Left renal cortex interstitium (tissue), 4 donors: ENCODE measurements at regions not wholly inside any gene's neighbourhood (a gene's known extent, or its start where the extent isn't known, plus 50 kb on each side); places are given as distances from the start of the nearest gene placed in this dataset.
A peak's percentile ranks its signal among the peaks of the same experiment; 100 is the strongest.
"Not testable (repeated sequence)": the region's sequence is repeated elsewhere in the genome, so short reads cannot be mapped to it uniquely, and the experiment has no call there.

Experiments
- DNase-seq, 4 donors: peaks; one replicate each; pipeline ENCODE4 v3.0.0-alpha.2; 2013; ENCODE audit warnings: low read depth in 4 of 4, low spot score in 2 of 4, missing footprints in 1 of 4

- DNase-seq, result no peak
Measured at GRCh38 chr14:84252706-84253105, 1277.2 kb upstream of the FLRT2 start.

GRCh38 chr14:84253326-84253725 is 1276.6 kb upstream of the FLRT2 start:
- DNase-seq, result no peak

- DNase-seq, result peak in 1 of 4 donors; percentile 28
Measured at GRCh38 chr14:84254290-84254689, 1275.7 kb upstream of the FLRT2 start.

- no peak for DNase-seq
Measured at GRCh38 chr14:84262932-84263331, 1267.0 kb upstream of the FLRT2 start.

- DNase-seq, result no peak
Measured at GRCh38 chr14:84272290-84272721, 1257.6 kb upstream of the FLRT2 start.

GRCh38 chr14:84273181-84273580 is 1256.8 kb upstream of the FLRT2 start:
- DNase-seq, result no peak

GRCh38 chr14:84282618-84283017 is 1247.3 kb upstream of the FLRT2 start:
- no peak for DNase-seq

GRCh38 chr14:84288781-84289180 is 1241.2 kb upstream of the FLRT2 start:
- no peak for DNase-seq

GRCh38 chr14:84298663-84299195 is 1231.2 kb upstream of the FLRT2 start:
- DNase-seq, result no peak

GRCh38 chr14:84303140-84303539 is 1226.8 kb upstream of the FLRT2 start:
- DNase-seq, result no peak

GRCh38 chr14:84312551-84312950 is 1217.4 kb upstream of the FLRT2 start:
- DNase-seq, result no peak

GRCh38 chr14:84323450-84323849 is 1206.5 kb upstream of the FLRT2 start:
- no peak for DNase-seq

- no peak for DNase-seq
Measured at GRCh38 chr14:84323978-84324377, 1206.0 kb upstream of the FLRT2 start.

- no peak for DNase-seq
Measured at GRCh38 chr14:84336433-84336832, 1193.5 kb upstream of the FLRT2 start.

GRCh38 chr14:84340938-84341337 is 1189.0 kb upstream of the FLRT2 start:
- DNase-seq, result no peak

GRCh38 chr14:84341867-84342266 is 1188.1 kb upstream of the FLRT2 start:
- not testable (repeated sequence) for DNase-seq

GRCh38 chr14:84343656-84344055 is 1186.3 kb upstream of the FLRT2 start:
- no peak for DNase-seq

- no peak for DNase-seq
Measured at GRCh38 chr14:84351646-84352045, 1178.3 kb upstream of the FLRT2 start.

GRCh38 chr14:84361476-84361875 is 1168.5 kb upstream of the FLRT2 start:
- DNase-seq, result no peak

GRCh38 chr14:84375235-84375634 is 1154.7 kb upstream of the FLRT2 start:
- DNase-seq, result no peak

- DNase-seq, result no peak
Measured at GRCh38 chr14:84390010-84390409, 1139.9 kb upstream of the FLRT2 start.

GRCh38 chr14:84397631-84398030 is 1132.3 kb upstream of the FLRT2 start:
- no peak for DNase-seq

GRCh38 chr14:84399296-84399910 is 1130.5 kb upstream of the FLRT2 start:
- no peak for DNase-seq
